Astrocyte (in vitro differentiated cells and primary cell): ENCODE measurements at regions not wholly inside any gene's neighbourhood (a gene's known extent, or its start where the extent isn't known, plus 50 kb on each side); places are given as distances from the start of the nearest gene placed in this dataset.
"Not testable (repeated sequence)": the region's sequence is repeated elsewhere in the genome, so short reads cannot be mapped to it uniquely, and the experiment has no call there.

ENCODE experiments used
- EZH2 ChIP-seq: IDR thresholded peaks from 2 replicates; pipeline ENCODE4 v1.6.1; 2012; ENCODE audit warnings: mild to moderate bottlenecking, low read length, inconsistent platforms; ENCODE audit not compliant: insufficient read depth
- TF ChIP-seq, protein P1 (sequence below): IDR thresholded peaks from 2 replicates; pipeline ENCODE4 v1.5.1; 2011; ENCODE audit warnings: low read depth, mild to moderate bottlenecking, inconsistent platforms, low read length, moderate library complexity; ENCODE audit not compliant: insufficient read depth

DNA sequence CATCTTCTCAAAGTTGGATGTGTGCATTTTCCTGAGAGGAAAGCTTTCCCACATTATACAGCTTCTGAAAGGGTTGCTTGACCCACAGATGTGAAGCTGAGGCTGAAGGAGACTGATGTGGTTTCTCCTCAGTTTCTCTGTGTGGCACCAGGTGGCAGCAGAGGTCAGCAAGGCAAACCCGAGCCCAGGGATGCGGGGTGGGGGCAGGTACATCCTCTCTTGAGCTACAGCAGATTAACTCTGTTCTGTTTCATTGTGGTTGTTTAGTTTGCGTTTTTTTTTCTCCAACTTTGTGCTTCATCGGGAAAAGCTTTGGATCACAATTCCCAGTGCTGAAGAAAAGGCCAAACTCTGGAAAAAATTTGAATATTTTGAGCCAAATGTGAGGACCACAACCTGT, 360.2 kb downstream of the OR4F29 start:
- TF ChIP-seq, protein P1, sequence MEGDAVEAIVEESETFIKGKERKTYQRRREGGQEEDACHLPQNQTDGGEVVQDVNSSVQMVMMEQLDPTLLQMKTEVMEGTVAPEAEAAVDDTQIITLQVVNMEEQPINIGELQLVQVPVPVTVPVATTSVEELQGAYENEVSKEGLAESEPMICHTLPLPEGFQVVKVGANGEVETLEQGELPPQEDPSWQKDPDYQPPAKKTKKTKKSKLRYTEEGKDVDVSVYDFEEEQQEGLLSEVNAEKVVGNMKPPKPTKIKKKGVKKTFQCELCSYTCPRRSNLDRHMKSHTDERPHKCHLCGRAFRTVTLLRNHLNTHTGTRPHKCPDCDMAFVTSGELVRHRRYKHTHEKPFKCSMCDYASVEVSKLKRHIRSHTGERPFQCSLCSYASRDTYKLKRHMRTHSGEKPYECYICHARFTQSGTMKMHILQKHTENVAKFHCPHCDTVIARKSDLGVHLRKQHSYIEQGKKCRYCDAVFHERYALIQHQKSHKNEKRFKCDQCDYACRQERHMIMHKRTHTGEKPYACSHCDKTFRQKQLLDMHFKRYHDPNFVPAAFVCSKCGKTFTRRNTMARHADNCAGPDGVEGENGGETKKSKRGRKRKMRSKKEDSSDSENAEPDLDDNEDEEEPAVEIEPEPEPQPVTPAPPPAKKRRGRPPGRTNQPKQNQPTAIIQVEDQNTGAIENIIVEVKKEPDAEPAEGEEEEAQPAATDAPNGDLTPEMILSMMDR = not testable (repeated sequence)
- TF ChIP-seq EZH2 = not testable (repeated sequence)
